ENCODE measurements at regions not wholly inside any gene's neighbourhood (a gene's known extent, or its start where the extent isn't known, plus 50 kb on each side); places are given as distances from the start of the nearest gene placed in this dataset.

DNA sequence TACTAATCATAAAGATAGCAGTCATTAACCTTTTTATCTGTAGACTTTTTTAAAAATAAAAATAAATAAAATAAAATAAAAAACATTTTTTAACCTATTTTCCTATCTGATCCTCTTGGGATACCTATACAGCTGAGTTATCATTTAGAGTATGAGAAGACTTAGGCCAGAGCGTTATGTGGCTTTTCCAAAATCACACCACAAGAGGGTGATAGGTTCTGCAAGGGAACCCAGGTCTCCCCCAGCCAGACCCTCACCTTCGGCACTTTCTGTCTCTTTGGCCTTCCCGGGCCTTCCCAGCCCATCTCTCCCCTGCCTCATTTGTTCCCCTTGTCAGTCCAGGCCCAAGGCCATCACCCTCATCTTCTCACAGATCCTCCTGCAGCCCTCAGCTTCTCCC, 311.7 kb downstream of the SMAD2 start:
- Histone ChIP-seq H3K36me3 (no peaks in the 10 kb centered on the region), H3K27ac (no peak overlapping the region), H3K4me1 (no peaks in the 10 kb centered on the region), H3K27me3 (no peaks in the 10 kb centered on the region), H3K4me3 (no peak overlapping the region), H3K9me3 (no peaks in the 10 kb centered on the region)
- TF ChIP-seq, protein P1, sequence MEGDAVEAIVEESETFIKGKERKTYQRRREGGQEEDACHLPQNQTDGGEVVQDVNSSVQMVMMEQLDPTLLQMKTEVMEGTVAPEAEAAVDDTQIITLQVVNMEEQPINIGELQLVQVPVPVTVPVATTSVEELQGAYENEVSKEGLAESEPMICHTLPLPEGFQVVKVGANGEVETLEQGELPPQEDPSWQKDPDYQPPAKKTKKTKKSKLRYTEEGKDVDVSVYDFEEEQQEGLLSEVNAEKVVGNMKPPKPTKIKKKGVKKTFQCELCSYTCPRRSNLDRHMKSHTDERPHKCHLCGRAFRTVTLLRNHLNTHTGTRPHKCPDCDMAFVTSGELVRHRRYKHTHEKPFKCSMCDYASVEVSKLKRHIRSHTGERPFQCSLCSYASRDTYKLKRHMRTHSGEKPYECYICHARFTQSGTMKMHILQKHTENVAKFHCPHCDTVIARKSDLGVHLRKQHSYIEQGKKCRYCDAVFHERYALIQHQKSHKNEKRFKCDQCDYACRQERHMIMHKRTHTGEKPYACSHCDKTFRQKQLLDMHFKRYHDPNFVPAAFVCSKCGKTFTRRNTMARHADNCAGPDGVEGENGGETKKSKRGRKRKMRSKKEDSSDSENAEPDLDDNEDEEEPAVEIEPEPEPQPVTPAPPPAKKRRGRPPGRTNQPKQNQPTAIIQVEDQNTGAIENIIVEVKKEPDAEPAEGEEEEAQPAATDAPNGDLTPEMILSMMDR (IDR thresholded peaks at IDR 0.05) = no peak
- no peak for DNase-seq (ENCODE audit: low spot score)

- Histone ChIP-seq H3K36me3 (no peaks in the 10 kb centered on the region), H3K27ac (no peak overlapping the region), H3K4me1 (no peaks in the 10 kb centered on the region), H3K27me3 (no peaks in the 10 kb centered on the region), H3K9me3 (peaks cover 0 to 8% of the 10 kb centered on the region in 2 donors), H3K4me3 (no peak overlapping the region)
- no peak for DNase-seq (ENCODE audit: low spot score)
- TF ChIP-seq, protein P1 (IDR thresholded peaks at IDR 0.05) = no peak
These were observed 315.4 kb downstream of the SMAD2 start for GRCh38 chr18:47615043-47615442.

DNA sequence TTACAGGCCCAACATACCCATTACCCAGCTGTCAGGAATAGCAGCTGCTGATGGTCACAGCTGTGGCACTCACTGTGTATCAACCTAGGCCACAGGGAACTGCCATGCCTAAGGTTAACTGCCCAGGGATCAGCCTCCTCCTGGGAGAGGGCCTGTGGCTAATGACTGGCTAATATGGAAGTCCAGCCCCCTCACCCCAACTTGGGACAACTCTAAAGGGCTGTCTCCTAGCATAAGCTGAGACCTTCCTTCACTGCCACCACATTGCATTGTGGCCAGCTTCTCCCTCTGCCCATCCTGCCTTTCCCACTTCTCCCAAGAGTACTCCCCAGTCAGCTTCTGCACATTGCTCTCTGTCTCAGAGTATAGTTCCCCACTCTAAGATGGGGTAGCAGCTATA, 316.5 kb downstream of the SMAD2 start:
- Histone ChIP-seq H3K4me1 (no peaks in the 10 kb centered on the region), H3K36me3 (no peaks in the 10 kb centered on the region), H3K27ac (no peak overlapping the region), H3K9me3 (peaks cover 0 to 8% of the 10 kb centered on the region in 2 donors), H3K4me3 (no peak overlapping the region), H3K27me3 (no peaks in the 10 kb centered on the region)
- TF ChIP-seq, protein P1 (IDR thresholded peaks at IDR 0.05) = no peak
- no peak for DNase-seq (ENCODE audit: low spot score)

- no peaks in the 10 kb centered on the region for H3K27me3 ChIP-seq
- H3K27ac ChIP-seq = no peak overlapping the region
- TF ChIP-seq, protein P1 (IDR thresholded peaks at IDR 0.05) = no peak
- H3K36me3 ChIP-seq = no peaks in the 10 kb centered on the region
- H3K9me3 ChIP-seq = peaks cover 0 to 8% of the 10 kb centered on the region in 2 donors
- no peak for DNase-seq (ENCODE audit: low spot score)
- no peaks in the 10 kb centered on the region for H3K4me1 ChIP-seq
- no peak overlapping the region for H3K4me3 ChIP-seq
These were observed 318.8 kb downstream of the SMAD2 start for GRCh38 chr18:47611649-47612048.

DNA sequence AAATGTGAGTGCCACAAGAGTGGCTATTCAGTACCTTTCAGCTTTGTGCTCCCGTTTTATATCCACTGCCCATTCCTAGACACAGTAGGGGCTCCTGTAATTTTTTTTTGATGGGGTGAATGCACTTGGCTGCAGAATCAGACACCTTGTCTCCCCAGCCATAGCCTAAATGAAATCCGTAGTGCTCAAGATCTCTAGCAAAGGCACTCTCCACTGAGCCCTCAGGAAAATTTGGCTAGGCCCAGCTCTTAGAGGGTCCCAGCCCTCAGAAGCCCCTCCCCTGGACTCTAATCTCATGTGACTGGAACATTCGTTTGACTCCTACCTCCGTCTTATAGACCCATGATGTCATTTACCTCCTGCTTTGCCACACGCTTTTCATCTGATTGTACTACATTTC, 323.9 kb downstream of the SMAD2 start:
- TF ChIP-seq, protein P1 (IDR thresholded peaks at IDR 0.05) = no peak
- Histone ChIP-seq H3K27ac (no peak overlapping the region), H3K4me3 (no peak overlapping the region), H3K36me3 (no peaks in the 10 kb centered on the region), H3K4me1 (no peaks in the 10 kb centered on the region), H3K9me3 (peaks cover 0 to 8% of the 10 kb centered on the region in 2 donors), H3K27me3 (no peaks in the 10 kb centered on the region)
- DNase-seq (ENCODE audit: low spot score) = no peak

- Histone ChIP-seq H3K4me3 (no peak overlapping the region), H3K27ac (no peak overlapping the region), H3K4me1 (no peaks in the 10 kb centered on the region), H3K36me3 (no peaks in the 10 kb centered on the region), H3K9me3 (no peaks in the 10 kb centered on the region), H3K27me3 (no peaks in the 10 kb centered on the region)
- TF ChIP-seq, protein P1 (IDR thresholded peaks at IDR 0.05) = no peak
- no peak for DNase-seq (ENCODE audit: low spot score)
These were observed 325.4 kb downstream of the SMAD2 start for GRCh38 chr18:47605093-47605492.

Measured in right atrium auricular region (tissue), 2 donors.